GM18502 (cell line): ENCODE measurements at regions not wholly inside any gene's neighbourhood (a gene's known extent, or its start where the extent isn't known, plus 50 kb on each side); places are given as distances from the start of the nearest gene placed in this dataset.
"Not testable (repeated sequence)": the region's sequence is repeated elsewhere in the genome, so short reads cannot be mapped to it uniquely, and the experiment has no call there.

ENCODE experiments used
- ATAC-seq: cut with Tn5 transposase; IDR thresholded peaks from one replicate; pipeline ENCODE4 v1.9.1; 2021; ENCODE audit warnings: mild to moderate bottlenecking; ENCODE audit not compliant: unreplicated experiment, poor library complexity

DNA sequence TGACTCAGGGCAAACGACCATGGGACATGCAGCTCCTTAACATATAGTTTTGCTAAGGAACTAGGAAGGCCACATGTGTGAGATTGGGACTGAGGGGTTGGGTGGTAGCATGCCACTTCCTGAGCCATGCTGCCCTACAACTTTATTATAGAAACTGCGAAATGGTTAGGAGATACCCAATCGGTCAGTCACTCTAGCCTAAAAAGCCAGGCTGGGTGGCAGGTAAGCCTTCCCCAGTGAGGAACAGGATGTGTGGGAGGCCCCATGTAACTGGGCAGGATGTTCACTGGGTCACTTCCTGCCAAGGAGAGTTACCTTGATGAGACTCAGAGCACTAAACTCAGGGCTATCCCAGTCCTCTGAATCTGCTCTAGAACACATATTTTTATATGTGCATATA lies 123.5 kb downstream of the MAP3K7 start:
- no peak for ATAC-seq

DNA sequence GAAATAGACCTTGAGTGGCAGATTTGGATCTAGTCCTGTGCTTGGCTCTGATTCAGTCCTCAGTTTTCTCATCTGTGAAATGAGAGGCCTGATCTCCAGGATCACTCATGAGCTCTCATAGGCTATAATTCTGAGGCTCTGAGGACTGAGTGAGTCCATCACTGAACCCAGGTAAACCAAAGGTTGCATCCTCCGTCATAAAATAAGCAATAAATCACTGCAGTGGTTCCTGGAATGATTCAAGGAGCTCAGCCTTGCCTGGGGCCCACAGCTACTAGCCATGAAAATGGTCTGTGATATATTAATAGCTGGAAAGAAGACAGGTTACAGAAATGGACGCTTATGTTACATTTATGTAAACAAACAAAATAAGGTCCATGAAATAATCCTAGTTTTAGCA lies 124.8 kb downstream of the MAP3K7 start:
- ATAC-seq: no peak

DNA sequence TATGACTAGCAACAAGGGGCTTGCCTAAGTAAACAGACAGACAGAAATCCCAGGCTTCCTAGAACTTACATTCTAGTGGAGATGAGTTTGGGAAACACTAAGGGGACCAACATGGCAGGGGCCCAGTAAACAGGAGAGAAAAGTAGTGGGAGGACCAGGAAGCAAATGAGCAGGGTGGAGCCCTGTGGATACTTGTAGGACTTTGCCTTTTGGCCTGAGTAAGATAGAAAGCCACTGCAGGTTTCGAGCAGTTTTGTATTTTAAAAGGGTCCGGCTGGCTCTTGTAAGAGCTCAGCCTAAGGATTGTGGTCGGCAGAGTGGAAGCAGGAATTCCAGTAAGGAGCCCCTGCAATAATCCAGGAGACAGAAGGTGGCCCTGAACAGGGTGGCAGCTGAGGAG lies 125.5 kb downstream of the MAP3K7 start:
- no peak for ATAC-seq

DNA sequence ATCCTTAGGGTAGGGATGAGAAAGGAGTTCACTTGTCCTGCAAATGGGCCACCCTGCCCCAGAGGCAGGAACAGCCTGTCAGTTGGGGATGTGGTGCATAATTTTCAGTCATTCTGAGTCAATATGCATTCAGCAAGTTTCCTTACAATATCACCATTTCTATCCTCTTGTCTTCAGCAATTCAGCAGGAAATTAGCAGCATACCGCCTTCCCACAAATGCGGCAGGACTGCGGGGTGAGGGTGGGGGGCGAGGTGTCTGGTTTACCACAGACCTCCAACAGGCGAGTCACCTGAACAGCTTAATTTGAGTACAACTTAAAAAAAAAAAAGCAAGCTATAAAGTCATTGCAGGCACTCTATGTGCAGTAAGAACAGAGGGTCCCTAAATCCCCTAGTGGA lies 126.8 kb downstream of the MAP3K7 start:
- ATAC-seq: no peak

DNA sequence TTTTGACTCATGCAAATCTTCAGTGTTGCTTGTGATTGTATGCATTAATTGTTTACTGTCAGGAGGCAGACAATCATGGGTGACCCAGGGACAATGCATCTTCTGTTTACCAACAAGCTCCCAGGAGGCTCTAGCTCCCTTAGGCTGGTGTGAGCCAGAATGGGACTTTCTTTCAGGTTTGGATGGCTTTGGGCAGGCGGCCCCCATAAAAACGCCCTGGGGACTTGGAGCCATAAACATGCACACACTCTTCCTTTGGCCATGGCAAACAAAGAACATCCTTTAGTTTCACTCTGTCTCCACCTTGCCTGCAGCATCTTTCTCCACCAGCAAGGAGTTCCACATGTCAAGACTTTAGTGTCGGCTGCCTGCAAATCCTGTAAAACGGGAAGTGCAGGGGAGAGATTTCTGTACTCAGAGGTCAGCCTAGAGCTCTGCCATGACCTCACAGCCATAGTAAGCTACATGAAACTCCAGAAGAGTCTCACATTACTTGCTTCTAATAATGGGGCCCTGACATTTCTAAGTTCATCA lies 127.6 kb downstream of the MAP3K7 start:
- no peak for ATAC-seq

DNA sequence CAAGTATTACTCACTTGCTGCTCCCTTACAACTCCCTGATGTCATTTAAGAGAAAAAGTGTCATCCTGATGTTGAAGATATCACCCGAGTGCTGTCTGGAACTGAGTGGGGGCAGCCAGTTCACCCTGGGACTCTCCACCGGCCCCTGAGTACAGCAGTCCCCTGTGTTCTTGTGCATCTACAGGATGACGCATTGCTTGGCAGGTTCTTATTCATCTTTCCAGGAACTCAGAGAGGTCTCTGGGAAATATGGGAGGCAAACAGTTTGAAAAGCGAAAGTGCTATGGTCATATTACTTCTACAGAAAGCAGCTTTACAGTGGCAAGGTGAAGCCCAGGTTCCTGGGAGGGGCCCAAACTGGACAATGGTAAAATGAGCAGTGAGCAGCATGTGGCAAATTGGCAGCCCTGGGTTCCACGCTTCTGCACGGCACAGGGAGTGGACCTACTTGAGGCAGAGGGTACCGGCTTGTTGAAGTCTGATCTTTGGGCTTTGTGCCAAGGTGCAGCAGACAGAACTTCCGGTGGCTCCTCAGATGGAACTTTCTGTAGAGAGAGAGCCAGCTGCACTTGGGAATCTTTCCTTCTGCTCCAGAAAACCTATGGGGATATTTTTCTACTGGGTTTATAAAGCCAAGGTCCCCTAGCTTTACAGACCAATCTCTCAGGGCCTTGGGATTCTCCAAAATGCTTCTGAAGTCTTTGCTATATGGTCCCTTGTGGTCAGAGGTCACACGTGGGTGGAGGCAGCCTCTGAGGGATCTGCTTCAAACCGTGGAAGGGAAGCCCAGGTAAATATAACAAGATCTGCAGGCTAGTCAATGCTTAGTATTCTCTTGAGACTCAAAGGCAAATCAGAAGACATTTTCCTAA lies 128.3 kb downstream of the MAP3K7 start:
- no peak for ATAC-seq

DNA sequence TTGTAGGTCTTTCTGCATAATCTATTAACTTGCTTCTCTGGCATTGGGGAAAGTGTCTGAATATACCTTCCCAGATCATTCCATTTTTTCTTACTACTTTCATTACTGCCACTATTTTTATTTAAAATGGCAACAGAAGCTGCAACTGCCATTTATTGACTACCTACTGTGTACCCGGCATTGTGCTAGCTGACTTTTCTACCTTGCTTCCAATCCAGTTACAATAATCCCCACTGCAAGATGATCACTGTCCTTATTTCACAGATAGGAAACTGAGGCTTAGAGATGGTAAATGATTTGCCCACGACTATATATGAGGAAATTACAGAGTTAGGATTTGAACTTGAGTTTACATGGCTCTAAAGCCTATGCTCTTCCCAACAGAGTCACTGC lies 129.0 kb downstream of the MAP3K7 start:
- no peak for ATAC-seq

DNA sequence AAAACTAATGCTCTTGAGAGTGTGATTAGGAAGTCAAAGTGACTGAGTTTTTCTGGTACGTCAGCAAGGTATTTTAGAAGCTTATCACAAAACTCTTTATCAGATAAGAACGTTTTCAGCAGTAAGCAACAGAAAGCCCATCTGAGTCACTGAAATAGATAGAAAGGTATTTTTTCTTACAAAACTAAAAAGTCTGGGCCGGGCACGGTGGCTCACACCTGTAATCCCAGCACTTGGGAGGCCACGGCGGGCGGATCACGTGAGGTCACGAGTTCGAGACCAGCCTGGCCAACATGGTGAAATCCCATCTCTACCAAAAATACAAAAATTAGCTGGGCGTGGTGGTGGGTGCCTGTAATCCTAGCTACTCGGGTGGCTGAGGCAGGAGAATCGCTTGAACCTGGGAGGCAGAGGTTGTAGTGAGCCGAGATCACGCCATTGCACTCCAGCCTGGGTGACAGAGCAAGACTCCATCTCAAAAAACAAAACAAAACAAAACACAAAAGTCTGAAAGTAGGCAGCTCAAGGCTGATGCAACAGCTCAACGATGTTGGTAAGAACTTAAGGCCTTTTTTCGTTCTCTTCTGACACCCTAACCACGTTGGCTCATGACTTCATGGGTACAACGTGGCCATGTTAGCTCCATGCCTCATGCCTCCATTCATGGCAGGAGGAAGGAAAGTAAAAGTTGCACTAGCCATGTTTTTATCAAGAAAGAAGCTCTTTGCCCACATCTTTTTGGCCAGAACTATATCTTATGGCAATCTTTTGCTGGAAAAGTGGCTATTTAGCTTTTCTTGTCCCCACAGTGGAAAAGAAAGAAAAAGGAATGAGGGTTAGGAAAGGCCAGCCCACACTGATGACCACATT lies 129.6 kb downstream of the MAP3K7 start:
- not testable (repeated sequence) for ATAC-seq

DNA sequence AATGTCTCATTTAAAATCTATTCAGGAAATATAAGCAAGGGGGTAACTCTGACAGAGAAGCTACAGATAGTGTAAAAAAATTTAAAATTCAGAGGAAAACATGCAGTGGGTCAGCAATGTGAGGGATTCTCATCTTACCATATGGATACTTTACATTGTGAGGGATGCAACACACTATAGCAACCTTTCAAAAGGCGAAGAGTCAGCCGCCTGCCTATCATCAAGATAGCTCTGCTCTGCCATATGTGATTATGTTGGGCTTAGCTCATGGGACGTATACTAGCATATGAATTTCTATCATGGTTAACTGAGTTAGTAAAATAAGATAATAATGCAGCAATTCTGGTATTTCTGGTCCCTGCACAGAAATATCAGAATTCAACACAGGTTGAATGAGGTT lies 130.9 kb downstream of the MAP3K7 start:
- no peak for ATAC-seq

DNA sequence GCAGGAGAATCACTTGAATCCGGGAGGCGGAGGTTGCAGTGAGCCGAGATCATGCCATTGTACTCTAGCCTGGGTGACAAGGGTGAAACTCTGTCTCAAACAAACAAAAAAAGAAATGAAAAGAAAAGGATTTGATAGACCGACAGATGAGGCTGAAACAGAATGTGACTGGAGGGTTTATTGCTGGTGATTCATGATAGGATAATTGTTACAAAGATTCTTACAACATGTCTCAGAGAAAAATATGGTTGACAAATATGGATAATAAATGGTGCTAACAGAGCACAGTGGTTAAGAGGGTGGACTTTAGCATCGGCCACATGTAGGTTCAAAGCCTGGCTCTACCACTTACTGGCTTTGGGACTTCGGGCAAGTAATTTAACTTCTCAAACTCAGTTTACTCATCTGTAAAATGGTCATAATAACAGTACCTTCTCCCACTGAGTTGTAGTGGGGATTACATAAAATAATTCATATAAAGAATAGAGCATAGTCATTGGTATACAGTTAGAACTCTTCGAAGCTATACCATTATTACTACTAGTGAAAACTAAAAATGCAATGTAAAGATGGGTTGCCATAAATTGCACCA lies 131.9 kb downstream of the MAP3K7 start:
- no peak for ATAC-seq

DNA sequence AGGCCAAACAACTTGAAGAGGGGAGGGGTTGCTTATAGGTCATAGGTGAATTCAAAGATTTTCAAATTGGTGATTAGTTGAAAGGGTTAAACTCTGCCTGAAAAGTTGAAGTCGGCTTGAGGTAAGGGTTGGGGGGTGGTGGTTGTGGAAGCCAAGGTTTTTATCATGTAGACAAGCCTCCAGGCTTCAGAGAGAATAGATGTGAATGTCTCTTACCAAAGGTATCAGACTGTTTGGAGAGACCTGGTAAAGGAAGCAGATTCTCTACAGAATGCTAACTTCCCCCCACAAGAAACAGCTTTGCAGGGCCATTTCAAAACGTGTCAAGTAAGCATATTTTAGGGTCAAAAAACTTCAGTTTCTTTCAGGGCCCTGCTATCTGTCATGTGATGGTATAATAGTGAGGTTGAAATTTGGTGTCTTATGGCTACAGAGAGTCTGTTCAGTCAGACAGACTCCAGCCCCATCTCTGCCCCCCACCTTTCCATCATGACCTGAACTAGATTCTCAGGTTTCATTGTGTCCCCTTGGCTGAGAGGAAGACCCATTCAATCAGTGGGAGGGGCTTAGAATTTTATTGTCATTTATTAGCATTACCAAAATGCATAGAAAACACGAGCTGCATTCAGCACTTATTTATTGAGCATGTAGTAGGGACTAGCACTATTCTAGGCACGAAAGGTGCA lies 136.5 kb downstream of the MAP3K7 start:
- no peak for ATAC-seq

DNA sequence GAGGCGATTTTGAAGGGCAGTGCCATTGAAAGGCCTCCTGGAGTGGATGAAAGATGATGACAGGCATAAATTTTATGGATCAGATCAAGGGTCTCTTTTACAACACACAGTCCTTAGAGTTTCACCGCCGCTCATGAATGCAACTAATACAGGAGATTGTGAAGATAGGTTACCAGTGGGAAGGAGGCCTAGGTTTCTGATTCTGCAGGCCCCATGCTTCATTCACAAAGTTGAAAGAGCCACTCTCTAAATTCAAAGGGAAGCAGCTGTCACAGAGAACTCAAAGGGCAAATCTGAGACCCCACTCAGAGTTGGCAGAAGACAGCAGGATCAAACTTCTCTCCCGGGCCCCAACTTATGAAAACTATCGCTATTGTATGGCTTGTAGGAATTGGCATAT lies 137.6 kb downstream of the MAP3K7 start:
- ATAC-seq: no peak

DNA sequence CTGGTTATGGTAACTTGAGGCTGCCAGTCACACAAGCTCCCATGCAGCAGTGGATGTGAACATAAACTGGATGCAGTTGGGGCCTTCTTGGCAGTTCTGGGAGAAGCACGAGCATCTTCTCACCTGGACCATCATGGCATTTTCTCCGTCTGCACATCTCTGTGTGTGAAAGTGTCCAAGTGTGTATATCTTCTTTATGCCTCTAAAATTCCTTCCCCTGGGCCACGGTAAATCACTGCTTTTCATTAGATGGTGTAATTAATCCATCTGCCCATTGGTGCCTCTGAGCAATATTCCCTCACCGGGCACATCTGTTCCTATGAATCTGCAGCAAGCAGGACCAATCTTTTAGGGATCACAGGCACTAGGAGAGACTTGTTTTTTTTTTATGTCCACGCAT lies 138.0 kb downstream of the MAP3K7 start:
- ATAC-seq: no peak

DNA sequence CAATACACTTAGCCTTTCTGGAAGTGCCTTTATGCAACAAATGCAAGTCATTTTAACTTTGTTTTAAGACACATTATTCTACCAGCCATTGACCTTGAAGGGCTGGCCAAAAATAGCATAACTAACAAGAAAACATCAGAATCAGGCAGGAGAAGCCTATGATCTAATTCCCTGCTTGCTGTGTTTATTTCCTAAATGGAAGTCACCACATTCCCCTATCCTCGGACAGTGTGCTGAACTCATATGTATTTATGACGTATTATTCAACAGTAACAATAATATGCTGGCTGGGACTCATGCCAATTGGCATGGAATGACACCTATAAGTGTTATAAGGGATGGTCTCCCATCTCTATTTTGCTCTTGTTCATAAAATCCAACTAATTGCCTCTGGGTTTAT lies 140.7 kb downstream of the MAP3K7 start:
- ATAC-seq: no peak

DNA sequence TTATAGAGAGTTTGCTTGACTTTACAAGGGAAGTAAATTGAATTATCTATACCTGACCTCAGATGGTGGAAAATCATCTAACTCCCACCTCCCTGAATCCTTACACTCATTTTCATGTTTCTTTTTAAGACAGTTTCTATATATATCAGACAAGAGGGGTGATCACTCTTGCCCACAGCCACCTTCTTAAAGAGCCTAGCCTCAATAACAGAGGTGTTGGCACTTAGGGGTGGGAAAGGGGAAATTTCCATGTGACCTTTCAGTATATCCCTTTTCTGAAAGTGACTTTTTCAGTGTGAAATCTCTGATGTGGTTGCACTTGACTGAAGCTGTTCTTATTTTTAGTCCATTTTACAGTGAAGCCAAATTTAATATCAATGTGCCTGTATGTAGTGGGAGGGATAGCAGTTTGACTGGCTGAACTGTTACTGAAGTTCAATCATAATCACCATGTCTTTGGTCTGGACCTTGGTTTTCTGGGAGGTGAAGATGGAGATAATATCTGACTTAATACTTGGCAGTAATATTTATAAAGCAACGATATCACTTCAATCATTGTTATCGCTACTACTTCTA lies 141.3 kb downstream of the MAP3K7 start:
- ATAC-seq: no peak

DNA sequence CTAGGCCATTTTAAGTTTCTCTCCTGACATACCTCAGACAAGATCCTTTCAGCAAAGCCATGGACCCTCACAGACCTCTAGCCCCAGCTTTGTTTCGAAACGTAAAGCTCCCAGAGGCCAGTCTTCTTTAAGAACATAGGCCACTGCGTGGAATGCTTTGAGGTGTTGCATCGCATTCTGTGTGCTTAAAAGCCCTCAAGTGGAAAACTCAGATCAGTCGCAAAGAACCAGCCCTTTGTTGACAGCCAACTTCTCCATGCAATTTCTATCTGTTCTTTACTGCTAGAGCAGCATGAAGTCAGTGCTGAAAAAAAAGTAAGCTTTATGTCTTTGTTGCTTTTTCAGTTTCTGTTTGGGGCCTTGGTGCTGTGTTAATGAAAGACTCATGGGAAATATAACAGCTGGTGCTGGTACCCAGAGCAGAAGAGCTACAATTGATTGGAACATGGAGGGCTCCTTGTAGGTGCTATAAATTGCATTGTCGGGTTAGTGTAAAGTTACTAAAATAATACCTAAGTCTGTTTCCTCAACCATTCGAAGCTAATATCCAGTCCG lies 142.6 kb downstream of the MAP3K7 start:
- no peak for ATAC-seq

DNA sequence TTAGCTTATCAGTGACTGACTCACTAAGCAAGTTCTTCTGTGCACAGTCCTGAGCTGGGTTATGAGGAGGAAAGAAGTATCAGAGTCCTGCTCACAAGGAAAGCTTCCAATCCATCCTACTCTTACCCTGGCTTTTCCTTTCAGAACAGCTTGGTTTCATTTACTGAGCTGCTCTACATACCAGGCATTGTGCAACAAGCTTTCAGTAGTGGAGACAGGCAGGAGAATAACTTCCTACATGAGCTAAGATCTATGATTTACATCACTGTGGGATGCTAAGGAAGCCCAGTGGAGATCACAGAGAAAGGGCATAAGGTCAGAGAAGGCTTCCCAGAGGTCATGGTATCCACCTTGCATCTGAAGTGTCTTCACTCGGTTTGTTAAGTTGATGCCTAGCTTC lies 144.5 kb downstream of the MAP3K7 start:
- no peak for ATAC-seq

DNA sequence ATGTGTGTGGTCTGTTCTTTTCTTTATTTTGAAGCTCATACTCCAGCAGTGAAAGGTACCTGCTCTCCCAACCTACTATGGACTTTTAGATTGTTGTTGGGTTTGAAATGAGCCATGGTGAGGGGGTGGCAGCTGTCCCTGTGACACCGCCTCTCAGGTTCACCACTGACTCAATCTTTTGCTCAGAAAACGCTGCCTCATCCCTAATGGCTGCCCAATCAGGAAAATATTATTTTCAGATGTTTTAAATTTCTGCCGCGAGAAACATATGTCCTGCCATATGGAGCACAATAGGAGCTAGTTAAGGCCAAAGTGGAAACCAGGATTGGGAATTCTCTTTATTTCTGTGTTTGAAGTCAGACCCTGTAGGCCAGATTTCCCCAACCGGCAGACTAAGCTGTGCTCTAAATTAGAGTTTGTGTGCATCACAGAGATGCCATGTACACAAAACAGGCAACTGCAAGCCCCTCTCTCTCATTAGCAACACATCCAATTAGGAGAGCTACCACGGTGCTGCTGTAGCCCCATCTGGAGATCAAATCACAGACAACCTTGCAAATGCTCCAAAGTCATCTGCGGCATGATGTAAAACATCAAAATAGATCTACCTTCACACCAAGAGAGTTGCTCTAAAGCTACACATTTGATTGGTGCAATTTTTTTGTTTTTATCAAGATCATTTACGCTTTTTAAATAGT lies 144.1 kb upstream of the BACH2 start:
- ATAC-seq: no peak

DNA sequence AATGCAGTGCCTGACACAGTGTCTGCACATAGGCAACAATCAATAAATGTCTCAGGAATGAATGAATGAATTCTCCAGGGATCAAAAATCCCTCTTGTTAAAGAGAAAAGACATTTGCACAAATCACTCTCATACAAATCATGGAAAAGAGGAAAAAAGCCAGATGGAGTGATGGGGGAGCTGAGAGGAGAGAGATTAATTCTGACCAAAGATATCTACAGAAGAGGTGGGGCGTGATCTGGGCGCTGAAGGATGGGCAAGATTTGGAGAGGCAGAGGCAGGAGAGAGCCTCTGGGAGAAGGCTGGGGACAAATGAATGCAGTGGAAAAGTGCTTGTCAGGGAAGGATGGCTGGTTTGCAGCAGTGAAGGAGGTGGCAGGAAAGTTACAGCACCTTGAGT lies 142.9 kb upstream of the BACH2 start:
- no peak for ATAC-seq
